WTC11 (cell line): ENCODE measurements at regions not wholly inside any gene's neighbourhood (a gene's known extent, or its start where the extent isn't known, plus 50 kb on each side); places are given as distances from the start of the nearest gene placed in this dataset.

Experiments used
- ATAC-seq: fragments of 200-7000 bp; cut with Tn5 transposase; 2 replicates; pipeline ENCODE4 v1.10.0; 2021; ENCODE audit warnings: mild to moderate bottlenecking, moderate library complexity
- CTCF ChIA-PET: fragments of 300-600 bp; sonication (Branson Sonifier 250); formaldehyde crosslinking; loops from one replicate; lab custom pipeline; 2021; ENCODE audit warnings: antibody characterized with exemption; lab: Charles Lee
- POLR2A ChIA-PET: fragments of 350-600 bp; sonication (Branson Sonifier 250); formaldehyde crosslinking; loops from one replicate; lab custom pipeline; 2021; ENCODE audit warnings: antibody characterized with exemption; lab: Charles Lee
- DNase-seq: peaks from one replicate; pipeline ENCODE4 v3.0.0; 2021; ENCODE audit warnings: low spot score
- H3K27ac Mint-ChIP-seq: 2 replicates; pipeline ENCODE4 v1.8.0; 2021; ENCODE audit warnings: mixed read lengths
- H3K27me3 Mint-ChIP-seq: 2 replicates; pipeline ENCODE4 v1.8.0; 2021; ENCODE audit warnings: low read depth, mild to moderate bottlenecking, moderate library complexity, mixed read lengths
- H3K36me3 Mint-ChIP-seq: 2 replicates; pipeline ENCODE4 v1.8.0; 2021; ENCODE audit warnings: mixed read lengths
- H3K4me1 Mint-ChIP-seq: 2 replicates; pipeline ENCODE4 v1.8.0; 2022; ENCODE audit warnings: mixed read lengths
- H3K4me3 Mint-ChIP-seq: 2 replicates; pipeline ENCODE4 v1.8.0; 2021; ENCODE audit warnings: mild to moderate bottlenecking, moderate library complexity, mixed read lengths
- H3K9me3 Mint-ChIP-seq: 2 replicates; pipeline ENCODE4 v1.8.0; 2021; ENCODE audit warnings: mixed read lengths
- CREM ChIP-seq: sonication (generic); formaldehyde crosslinking; IDR thresholded peaks from 2 replicates; pipeline ENCODE4 v1.8.1; 2022; ENCODE audit warnings: mild to moderate bottlenecking, missing genetic modification reagents, moderate library complexity
- ETV6 ChIP-seq: sonication (generic); formaldehyde crosslinking; IDR thresholded peaks from 2 replicates; pipeline ENCODE4 v1.8.1; 2022; ENCODE audit warnings: mild to moderate bottlenecking, missing genetic modification reagents
- GABPB1 ChIP-seq: sonication (generic); formaldehyde crosslinking; IDR thresholded peaks from 2 replicates; pipeline ENCODE4 v1.8.1; 2023; ENCODE audit warnings: mild to moderate bottlenecking, missing genetic modification reagents
- GRHL2 ChIP-seq: fragments of 250-450 bp; sonication (Bioruptor Pico); IDR thresholded peaks from 2 replicates; pipeline ENCODE4 v1.8.0; 2022; ENCODE audit warnings: mild to moderate bottlenecking, moderate library complexity; ENCODE audit not compliant: insufficient replicate concordance, severe bottlenecking
- HMGA2 ChIP-seq: fragments of 250-450 bp; sonication (Bioruptor Pico); IDR thresholded peaks from 2 replicates; pipeline ENCODE4 v1.4.0; 2021; ENCODE audit warnings: mild to moderate bottlenecking, moderate library complexity
- JAZF1 ChIP-seq: fragments of 250-450 bp; sonication (Bioruptor Pico); IDR thresholded peaks from 2 replicates; pipeline ENCODE4 v1.9.0; 2021; ENCODE audit warnings: moderate library complexity, mild to moderate bottlenecking, inconsistent platforms
- MAX ChIP-seq: sonication (generic); formaldehyde crosslinking; IDR thresholded peaks from 2 replicates; pipeline ENCODE4 v1.8.0; 2022; ENCODE audit warnings: mild to moderate bottlenecking, missing genetic modification reagents
- MYBL2 ChIP-seq: sonication (generic); formaldehyde crosslinking; IDR thresholded peaks from 2 replicates; pipeline ENCODE4 v1.8.1; 2023; ENCODE audit warnings: mild to moderate bottlenecking, moderate library complexity, missing genetic modification reagents
- NFE2L1 ChIP-seq: sonication (generic); formaldehyde crosslinking; IDR thresholded peaks from 2 replicates; pipeline ENCODE4 v1.8.1; 2023; ENCODE audit warnings: missing genetic modification reagents
- NR3C1 ChIP-seq: sonication (generic); formaldehyde crosslinking; conservative IDR thresholded peaks from 2 replicates; pipeline ENCODE4 v1.8.1; 2023; ENCODE audit warnings: low read depth, mild to moderate bottlenecking, missing genetic modification reagents
- PREB ChIP-seq: sonication (generic); formaldehyde crosslinking; IDR thresholded peaks from 2 replicates; pipeline ENCODE4 v1.8.1; 2022; ENCODE audit warnings: mild to moderate bottlenecking, missing genetic modification reagents, moderate library complexity, borderline replicate concordance
- RELA ChIP-seq: sonication (generic); formaldehyde crosslinking; IDR thresholded peaks from 2 replicates; pipeline ENCODE4 v1.8.1; 2022; ENCODE audit warnings: missing genetic modification reagents, mild to moderate bottlenecking, borderline replicate concordance
- RORB ChIP-seq: fragments of 250-450 bp; sonication (Bioruptor Pico); IDR thresholded peaks from 2 replicates; pipeline ENCODE4 v1.9.0; 2021; ENCODE audit warnings: mild to moderate bottlenecking
- SMAD3 ChIP-seq: sonication (generic); formaldehyde crosslinking; IDR thresholded peaks from 2 replicates; pipeline ENCODE4 v1.8.0; 2022; ENCODE audit warnings: missing genetic modification reagents, mild to moderate bottlenecking, borderline replicate concordance
- SP1 ChIP-seq: sonication (generic); formaldehyde crosslinking; conservative IDR thresholded peaks from 2 replicates; pipeline ENCODE4 v1.8.1; 2022; ENCODE audit warnings: missing genetic modification reagents
- STAT6 ChIP-seq: sonication (generic); formaldehyde crosslinking; conservative IDR thresholded peaks from 2 replicates; pipeline ENCODE4 v1.8.1; 2023; ENCODE audit warnings: mild to moderate bottlenecking, low read depth, missing genetic modification reagents, moderate library complexity
- TCF7 ChIP-seq: sonication (generic); formaldehyde crosslinking; IDR thresholded peaks from 2 replicates; pipeline ENCODE4 v1.8.0; 2022; ENCODE audit warnings: mild to moderate bottlenecking, low read depth, missing genetic modification reagents, moderate library complexity
- TEAD1 ChIP-seq: sonication (generic); formaldehyde crosslinking; IDR thresholded peaks from 2 replicates; pipeline ENCODE4 v1.8.0; 2022; ENCODE audit warnings: mild to moderate bottlenecking, missing genetic modification reagents
- USF2 ChIP-seq: sonication (generic); formaldehyde crosslinking; IDR thresholded peaks from 2 replicates; pipeline ENCODE4 v1.8.1; 2023; ENCODE audit warnings: mild to moderate bottlenecking, missing genetic modification reagents, moderate library complexity
- ZNF263 ChIP-seq: sonication (generic); formaldehyde crosslinking; IDR thresholded peaks from 2 replicates; pipeline ENCODE4 v1.8.1; 2022; ENCODE audit warnings: low read depth, mild to moderate bottlenecking, moderate library complexity, missing genetic modification reagents
- ZNF423 ChIP-seq: fragments of 250-450 bp; sonication (Bioruptor Pico); IDR thresholded peaks from 2 replicates; pipeline ENCODE4 v2.1.2; 2022; ENCODE audit warnings: mild to moderate bottlenecking, moderate library complexity
- ZNF671 ChIP-seq: fragments of 250-450 bp; sonication (Bioruptor Pico); IDR thresholded peaks from 2 replicates; pipeline ENCODE4 v1.8.0; 2021; ENCODE audit warnings: mild to moderate bottlenecking
- TF ChIP-seq, protein P1 (sequence below): fragments of 250-450 bp; sonication (Bioruptor Pico); IDR thresholded peaks from 2 replicates; pipeline ENCODE4 v1.8.0; 2021; ENCODE audit warnings: mild to moderate bottlenecking
- TF ChIP-seq, protein P2 (sequence below): fragments of 250-450 bp; sonication (Bioruptor Pico); IDR thresholded peaks from 2 replicates; pipeline ENCODE4 v1.9.0; 2021; ENCODE audit warnings: moderate library complexity, mild to moderate bottlenecking, inconsistent platforms, borderline replicate concordance

GRCh38 chr4:15159477-15160019, 157.3 kb downstream of the CPEB2 start:
- Mint-ChIP-seq H3K36me3 (no peaks in the 10 kb centered on the region), H3K9me3 (peaks cover 34% of the 10 kb centered on the region), H3K27ac (no peak overlapping the region), H3K27me3 (peaks cover 15% of the 10 kb centered on the region), H3K4me1 (peaks cover 46% of the 10 kb centered on the region), H3K4me3 (no peak overlapping the region)
- TF ChIP-seq TEAD1 (CRISPR knock-in tag), result no peak
- no peak for TF ChIP-seq USF2 (CRISPR knock-in tag)
- no peak for TF ChIP-seq PREB
- no peak for TF ChIP-seq JAZF1 (CRISPR knock-in tag)
- DNase-seq, result no peak
- no peak for ATAC-seq
- CTCF ChIA-PET, result interaction anchor here (0.7 kb wide), 1 partner anchor 1851 kb away, joined by 5 read pairs; no protein-coding TSS in a partner anchor
- POLR2A ChIA-PET, result no interaction called here

GRCh38 chr4:15161439-15161838, 159.2 kb downstream of the CPEB2 start:
- TF ChIP-seq STAT6 (no peak), NFE2L1 (CRISPR knock-in tag) (no peak), NR3C1 (CRISPR knock-in tag) (no peak), SMAD3 (CRISPR knock-in tag) (no peak), ETV6 (no peak), PREB (no peak), MYBL2 (CRISPR knock-in tag) (no peak), CREM (CRISPR knock-in tag) (no peak), GABPB1 (CRISPR knock-in tag) (no peak), ZNF671 (CRISPR knock-in tag) (no peak), RELA (CRISPR knock-in tag) (no peak)
- TF ChIP-seq, protein P1, sequence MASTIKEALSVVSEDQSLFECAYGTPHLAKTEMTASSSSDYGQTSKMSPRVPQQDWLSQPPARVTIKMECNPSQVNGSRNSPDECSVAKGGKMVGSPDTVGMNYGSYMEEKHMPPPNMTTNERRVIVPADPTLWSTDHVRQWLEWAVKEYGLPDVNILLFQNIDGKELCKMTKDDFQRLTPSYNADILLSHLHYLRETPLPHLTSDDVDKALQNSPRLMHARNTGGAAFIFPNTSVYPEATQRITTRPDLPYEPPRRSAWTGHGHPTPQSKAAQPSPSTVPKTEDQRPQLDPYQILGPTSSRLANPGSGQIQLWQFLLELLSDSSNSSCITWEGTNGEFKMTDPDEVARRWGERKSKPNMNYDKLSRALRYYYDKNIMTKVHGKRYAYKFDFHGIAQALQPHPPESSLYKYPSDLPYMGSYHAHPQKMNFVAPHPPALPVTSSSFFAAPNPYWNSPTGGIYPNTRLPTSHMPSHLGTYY (CRISPR knock-in tag), result no peak
- no peak for DNase-seq
- 0 out of 2 replicates have a peak, but pooled peaks have one; percentile 19 for ATAC-seq
- ChIA-PET CTCF (interaction anchor here (1.5 kb wide), 1 partner anchor 160 kb away, joined by 4 read pairs; no protein-coding TSS in a partner anchor), POLR2A (no interaction called here)
- H3K27me3 Mint-ChIP-seq, result peaks cover 15% of the 10 kb centered on the region
- H3K4me3 Mint-ChIP-seq, result no peak overlapping the region
- no peak overlapping the region for H3K27ac Mint-ChIP-seq
- H3K36me3 Mint-ChIP-seq, result no peaks in the 10 kb centered on the region
- peaks cover 46% of the 10 kb centered on the region for H3K4me1 Mint-ChIP-seq
- peaks cover 15% of the 10 kb centered on the region for H3K9me3 Mint-ChIP-seq

- CTCF ChIA-PET, result interaction anchor here (0.9 to 1.5 kb wide), 2 partner anchors 161 to 1507 kb away, joined by 3 to 4 read pairs; no protein-coding TSS in a partner anchor
- Mint-ChIP-seq H3K36me3 (no peaks in the 10 kb centered on the region), H3K4me3 (peak overlapping the region; percentile 10; the same call in 1 of the 2 replicates), H3K27me3 (peaks cover 14% of the 10 kb centered on the region), H3K27ac (no peak overlapping the region), H3K4me1 (peaks cover 46% of the 10 kb centered on the region), H3K9me3 (peaks cover 9% of the 10 kb centered on the region)
- POLR2A ChIA-PET, result no interaction called here
- no peak for DNase-seq
- ATAC-seq, result peak; percentile 71
- TF ChIP-seq GRHL2 (CRISPR knock-in tag) (no peak), JAZF1 (CRISPR knock-in tag) (no peak), ZNF263 (no peak), TCF7 (CRISPR knock-in tag) (no peak), MAX (CRISPR knock-in tag) (no peak), HMGA2 (CRISPR knock-in tag) (no peak), RORB (CRISPR knock-in tag) (no peak), ZNF423 (CRISPR knock-in tag) (no peak), SP1 (CRISPR knock-in tag) (no peak), USF2 (CRISPR knock-in tag) (no peak)
- TF ChIP-seq, protein P2, sequence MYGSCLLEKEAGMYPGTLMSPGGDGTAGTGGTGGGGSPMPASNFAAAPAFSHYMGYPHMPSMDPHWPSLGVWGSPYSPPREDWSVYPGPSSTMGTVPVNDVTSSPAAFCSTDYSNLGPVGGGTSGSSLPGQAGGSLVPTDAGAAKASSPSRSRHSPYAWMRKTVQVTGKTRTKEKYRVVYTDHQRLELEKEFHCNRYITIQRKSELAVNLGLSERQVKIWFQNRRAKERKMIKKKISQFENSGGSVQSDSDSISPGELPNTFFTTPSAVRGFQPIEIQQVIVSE, result no peak
These were observed 159.8 kb downstream of the CPEB2 start for GRCh38 chr4:15162046-15162445.
